HL-60 (cell line): ENCODE measurements at regions not wholly inside any gene's neighbourhood (a gene's known extent, or its start where the extent isn't known, plus 50 kb on each side); places are given as distances from the start of the nearest gene placed in this dataset.

Experiments
- DNase-seq, 2 experiments: peaks; one replicate each; pipeline ENCODE4 v3.0.0-alpha.2; 2010 to 2020; ENCODE audit warnings: low read depth in 1 of 2, low spot score in 1 of 2
- H3K27ac ChIP-seq: fragments of 250-450 bp; sonication (Bioruptor Pico); replicated peaks from 2 replicates; pipeline ENCODE4 v1.5.1; 2020; ENCODE audit warnings: mild to moderate bottlenecking, moderate library complexity
- H3K27me3 ChIP-seq: fragments of 250-450 bp; sonication (Bioruptor Pico); 2 replicates; pipeline ENCODE4 v1.5.1; 2021; ENCODE audit warnings: mild to moderate bottlenecking, moderate library complexity; ENCODE audit not compliant: insufficient read depth, poor library complexity, severe bottlenecking
- H3K4me3 ChIP-seq: replicated peaks from 2 replicates; pipeline ENCODE4 v1.5.1; 2011; ENCODE audit warnings: mild to moderate bottlenecking, control low read depth, low read length; ENCODE audit not compliant: insufficient read depth
- CTCF ChIP-seq: IDR thresholded peaks from one replicate; pipeline ENCODE4 v1.5.1; 2011; ENCODE audit warnings: low read length, control low read depth, inconsistent platforms; ENCODE audit not compliant: insufficient read depth
- GABPA ChIP-seq: IDR thresholded peaks from 2 replicates; pipeline ENCODE4 v1.6.1; 2012; ENCODE audit warnings: low read depth
- POLR2AphosphoS5 ChIP-seq: IDR thresholded peaks from 2 replicates; pipeline ENCODE4 v1.6.1; 2012; ENCODE audit warnings: low read depth
- SPI1 ChIP-seq: IDR thresholded peaks from 2 replicates; pipeline ENCODE4 v1.6.1; 2012; ENCODE audit warnings: low read depth, mild to moderate bottlenecking, borderline replicate concordance
- TF ChIP-seq, protein P1 (sequence below): IDR thresholded peaks from 2 replicates; pipeline ENCODE4 v1.6.1; 2012; ENCODE audit warnings: low read depth; ENCODE audit not compliant: insufficient replicate concordance

- Histone ChIP-seq H3K27me3 (no peaks in the 10 kb centered on the region), H3K4me3 (no peak overlapping the region), H3K27ac (no peak overlapping the region)
- TF ChIP-seq POLR2AphosphoS5 (no peak), GABPA (no peak), CTCF (no peak), SPI1 (no peak)
- TF ChIP-seq, protein P1, sequence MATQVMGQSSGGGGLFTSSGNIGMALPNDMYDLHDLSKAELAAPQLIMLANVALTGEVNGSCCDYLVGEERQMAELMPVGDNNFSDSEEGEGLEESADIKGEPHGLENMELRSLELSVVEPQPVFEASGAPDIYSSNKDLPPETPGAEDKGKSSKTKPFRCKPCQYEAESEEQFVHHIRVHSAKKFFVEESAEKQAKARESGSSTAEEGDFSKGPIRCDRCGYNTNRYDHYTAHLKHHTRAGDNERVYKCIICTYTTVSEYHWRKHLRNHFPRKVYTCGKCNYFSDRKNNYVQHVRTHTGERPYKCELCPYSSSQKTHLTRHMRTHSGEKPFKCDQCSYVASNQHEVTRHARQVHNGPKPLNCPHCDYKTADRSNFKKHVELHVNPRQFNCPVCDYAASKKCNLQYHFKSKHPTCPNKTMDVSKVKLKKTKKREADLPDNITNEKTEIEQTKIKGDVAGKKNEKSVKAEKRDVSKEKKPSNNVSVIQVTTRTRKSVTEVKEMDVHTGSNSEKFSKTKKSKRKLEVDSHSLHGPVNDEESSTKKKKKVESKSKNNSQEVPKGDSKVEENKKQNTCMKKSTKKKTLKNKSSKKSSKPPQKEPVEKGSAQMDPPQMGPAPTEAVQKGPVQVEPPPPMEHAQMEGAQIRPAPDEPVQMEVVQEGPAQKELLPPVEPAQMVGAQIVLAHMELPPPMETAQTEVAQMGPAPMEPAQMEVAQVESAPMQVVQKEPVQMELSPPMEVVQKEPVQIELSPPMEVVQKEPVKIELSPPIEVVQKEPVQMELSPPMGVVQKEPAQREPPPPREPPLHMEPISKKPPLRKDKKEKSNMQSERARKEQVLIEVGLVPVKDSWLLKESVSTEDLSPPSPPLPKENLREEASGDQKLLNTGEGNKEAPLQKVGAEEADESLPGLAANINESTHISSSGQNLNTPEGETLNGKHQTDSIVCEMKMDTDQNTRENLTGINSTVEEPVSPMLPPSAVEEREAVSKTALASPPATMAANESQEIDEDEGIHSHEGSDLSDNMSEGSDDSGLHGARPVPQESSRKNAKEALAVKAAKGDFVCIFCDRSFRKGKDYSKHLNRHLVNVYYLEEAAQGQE: no peak
- DNase-seq: no peak
Measured at GRCh38 chr5:8399471-8399870, 530.5 kb downstream of the MTRR start.

DNA sequence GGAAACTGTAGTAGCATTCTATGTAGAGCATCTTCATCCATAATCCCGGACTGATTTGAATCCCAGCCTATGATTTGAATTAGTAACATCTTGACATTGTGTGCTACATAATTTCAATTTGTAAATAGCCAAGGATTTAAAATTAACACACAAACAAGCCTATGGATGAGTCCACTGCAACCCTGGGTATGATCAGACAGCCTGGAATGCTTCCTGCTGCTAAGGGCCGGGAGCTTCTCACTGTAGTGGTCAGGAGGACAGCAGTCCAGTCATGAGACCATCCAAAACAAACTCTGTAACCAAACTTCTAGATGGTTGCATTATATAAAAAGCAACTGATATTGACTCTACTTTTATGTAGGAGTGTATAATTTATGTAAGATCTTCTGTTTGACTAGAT is 539.3 kb downstream of the MTRR start:
- DNase-seq: no peak
- no peak for TF ChIP-seq CTCF
- no peak for TF ChIP-seq SPI1
- TF ChIP-seq POLR2AphosphoS5: no peak
- no peak for TF ChIP-seq GABPA
- TF ChIP-seq, protein P1: no peak
- Histone ChIP-seq H3K27ac (no peak overlapping the region), H3K4me3 (no peak overlapping the region), H3K27me3 (no peaks in the 10 kb centered on the region)

- TF ChIP-seq POLR2AphosphoS5: no peak
- TF ChIP-seq, protein P1: no peak
- TF ChIP-seq GABPA: no peak
- TF ChIP-seq SPI1: no peak
- TF ChIP-seq CTCF: no peak
- DNase-seq: no peak
Measured at GRCh38 chr5:8410618-8411017, 541.7 kb downstream of the MTRR start.

More at GRCh38 chr5:8410618-8411017, 541.7 kb downstream of the MTRR start:
- Histone ChIP-seq H3K27ac (no peak overlapping the region), H3K4me3 (no peak overlapping the region), H3K27me3 (no peaks in the 10 kb centered on the region)
